HG03135 (cell line): ENCODE measurements at regions not wholly inside any gene's neighbourhood (a gene's known extent, or its start where the extent isn't known, plus 50 kb on each side); places are given as distances from the start of the nearest gene placed in this dataset.
"Not testable (repeated sequence)": the region's sequence is repeated elsewhere in the genome, so short reads cannot be mapped to it uniquely, and the experiment has no call there.

Experiments
- ATAC-seq: cut with Tn5 transposase; IDR thresholded peaks from one replicate; pipeline ENCODE4 v1.9.1; 2021; ENCODE audit warnings: mild to moderate bottlenecking, moderate library complexity; ENCODE audit not compliant: unreplicated experiment

DNA sequence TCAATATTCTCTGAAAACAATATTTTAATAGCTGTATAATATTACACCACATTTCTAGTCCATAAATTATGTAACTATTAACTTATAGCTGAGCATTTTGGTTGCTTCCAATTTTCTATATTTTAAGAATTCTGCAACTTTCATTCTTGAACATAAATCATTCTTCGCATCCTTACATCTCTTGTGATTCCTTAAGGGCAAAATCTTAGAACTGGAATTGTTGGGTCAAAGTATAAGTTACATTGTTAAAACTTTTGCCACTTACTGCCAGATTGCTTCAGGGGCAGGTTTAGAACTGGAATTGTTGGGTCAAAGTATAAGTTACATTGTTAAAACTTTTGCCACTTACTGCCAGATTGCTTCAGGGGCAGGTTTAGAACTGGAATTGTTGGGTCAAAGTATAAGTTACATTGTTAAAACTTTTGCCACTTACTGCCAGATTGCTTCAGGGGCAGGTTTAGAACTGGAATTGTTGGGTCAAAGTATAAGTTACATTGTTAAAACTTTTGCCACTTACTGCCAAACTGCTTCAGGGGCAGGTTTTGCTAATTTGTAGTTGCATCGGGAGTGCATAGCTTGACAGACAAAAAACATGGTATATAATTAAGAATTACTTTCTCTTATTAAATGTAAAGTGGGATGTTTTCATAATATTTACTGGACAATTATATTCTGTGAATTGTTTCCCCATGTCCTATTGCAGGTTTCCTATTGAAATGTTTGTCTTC lies 179.9 kb upstream of the OR13F1 start:
- not testable (repeated sequence) for ATAC-seq

DNA sequence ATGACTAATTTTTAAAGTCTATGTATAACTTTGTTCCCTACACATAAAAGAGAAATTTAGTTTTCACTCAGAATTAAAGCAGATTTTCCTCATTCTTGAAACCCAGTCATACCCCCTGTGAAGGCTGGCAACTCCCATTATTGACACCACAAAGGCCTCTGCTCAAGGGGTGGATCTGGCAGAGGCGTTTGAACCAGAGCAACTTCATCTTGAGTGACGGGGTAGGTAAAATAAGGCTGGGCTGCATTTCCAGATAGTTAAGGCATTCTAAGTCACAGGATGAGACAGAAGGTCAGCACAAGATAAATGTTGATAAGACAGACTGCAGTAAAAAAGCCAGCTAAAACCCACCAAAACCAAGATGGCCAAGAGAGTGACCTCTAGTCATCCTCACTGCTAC lies 177.2 kb upstream of the OR13F1 start:
- ATAC-seq, result no peak

DNA sequence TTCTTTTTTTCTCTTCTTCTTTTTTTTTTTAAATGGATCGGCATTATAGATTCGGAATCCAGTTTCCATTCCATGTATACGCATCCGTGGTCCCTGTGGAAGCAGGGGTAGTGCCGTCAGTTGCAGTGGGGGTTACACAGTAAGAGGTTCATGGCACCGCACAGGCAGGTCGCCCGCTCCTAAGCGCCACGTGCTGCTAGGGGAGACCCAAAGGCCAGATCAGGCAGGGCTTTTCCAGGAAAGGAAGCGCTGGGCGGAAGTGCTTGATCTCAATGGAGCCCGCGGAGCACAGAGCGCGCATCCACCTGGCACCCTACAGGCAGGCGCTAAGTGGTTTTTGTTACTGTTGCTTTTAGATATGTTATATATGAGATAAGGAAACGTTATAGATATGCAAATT lies 174.8 kb upstream of the OR13F1 start:
- no peak for ATAC-seq

DNA sequence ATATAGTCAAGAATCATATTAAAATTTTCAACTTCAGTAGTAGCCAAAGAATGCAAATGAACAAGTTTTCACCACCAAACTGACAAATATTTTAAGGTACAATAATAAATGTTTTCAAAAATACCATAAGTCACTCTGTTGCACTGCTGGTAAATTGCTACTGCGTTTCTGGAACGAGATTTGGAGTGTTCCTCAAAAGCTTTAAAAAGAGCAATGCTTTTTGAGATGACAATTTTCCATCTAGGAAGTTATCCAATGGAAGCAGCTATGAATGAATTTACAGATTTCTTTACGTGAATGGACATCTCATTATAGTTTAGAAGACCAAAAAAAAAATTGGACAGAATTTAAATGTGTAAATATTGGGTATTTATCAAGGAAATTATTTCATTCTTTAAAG lies 173.2 kb upstream of the OR13F1 start:
- ATAC-seq, result no peak

DNA sequence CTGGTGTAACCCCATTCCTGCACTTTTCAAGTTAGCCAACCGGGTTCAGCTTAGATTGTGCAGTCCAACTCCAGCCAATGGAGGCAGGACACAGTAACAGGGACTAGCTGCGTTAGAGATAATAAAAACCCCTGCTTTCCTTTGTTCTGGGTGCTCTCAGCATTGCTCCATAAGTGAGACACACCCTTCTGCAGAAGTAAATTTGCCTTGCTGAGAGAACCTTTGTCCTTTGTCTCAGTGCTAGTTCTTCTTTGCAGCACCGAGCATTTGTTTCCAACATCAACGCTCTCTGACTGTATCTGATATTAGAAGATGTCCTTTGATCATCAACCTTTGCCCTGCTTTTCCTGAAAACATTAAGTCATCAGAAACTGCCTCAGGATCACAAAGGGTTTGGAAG lies 169.5 kb upstream of the OR13F1 start:
- ATAC-seq, result no peak

DNA sequence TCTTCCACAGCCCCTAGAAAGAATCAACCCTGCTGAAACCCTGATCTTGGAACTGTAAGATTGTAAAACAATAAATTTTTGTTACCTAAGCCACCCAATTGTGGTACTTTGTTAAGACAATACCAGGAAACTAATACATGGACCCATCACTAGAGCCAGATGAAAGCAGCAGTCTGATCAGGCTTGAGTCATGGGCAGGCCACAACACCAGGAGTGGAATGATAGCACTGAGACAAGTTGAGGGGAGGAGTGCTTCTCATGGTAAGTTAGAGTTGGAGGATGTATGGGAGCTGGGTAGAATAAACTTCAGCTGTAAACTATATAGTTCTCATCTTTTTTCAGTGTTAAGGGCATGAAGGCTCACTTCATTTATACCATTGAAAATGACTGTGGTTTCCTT lies 164.4 kb upstream of the OR13F1 start:
- no peak for ATAC-seq

DNA sequence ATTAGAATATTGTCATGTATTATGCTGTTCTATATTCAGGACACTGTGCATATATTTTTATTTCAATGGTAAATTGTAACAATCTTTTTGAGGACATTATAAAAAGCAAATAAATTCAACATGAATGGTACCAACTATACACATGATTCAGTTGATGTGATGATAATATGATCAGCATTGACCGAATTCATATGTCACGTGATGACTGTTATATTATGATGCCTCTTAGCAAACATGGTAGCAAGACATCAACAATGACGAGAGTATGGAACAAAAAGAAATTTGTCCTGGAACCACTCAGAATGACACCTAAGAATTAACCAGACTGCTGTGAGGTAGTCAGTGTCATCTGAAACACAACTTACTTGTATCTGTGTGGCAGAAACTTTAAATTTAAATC lies 161.5 kb upstream of the OR13F1 start:
- ATAC-seq, result no peak

DNA sequence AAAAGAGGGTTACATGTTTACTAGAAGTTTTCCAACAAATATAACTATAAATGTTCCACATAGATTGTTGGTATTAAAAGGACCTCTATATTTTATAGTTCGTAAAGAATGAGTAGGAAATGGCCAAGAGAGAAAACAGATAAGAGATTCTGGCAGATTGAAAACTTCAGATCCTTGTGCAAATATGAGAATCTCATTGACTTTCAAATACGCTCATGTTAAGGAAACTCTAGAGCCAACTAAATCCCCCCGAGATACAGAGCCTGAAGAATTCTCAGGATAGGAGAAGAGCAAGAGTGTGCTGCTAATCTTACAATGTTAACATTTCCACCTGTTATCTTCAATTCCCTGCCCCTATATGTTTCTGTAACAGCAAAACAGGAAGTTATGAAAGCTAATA lies 159.0 kb upstream of the OR13F1 start:
- ATAC-seq, result no peak

DNA sequence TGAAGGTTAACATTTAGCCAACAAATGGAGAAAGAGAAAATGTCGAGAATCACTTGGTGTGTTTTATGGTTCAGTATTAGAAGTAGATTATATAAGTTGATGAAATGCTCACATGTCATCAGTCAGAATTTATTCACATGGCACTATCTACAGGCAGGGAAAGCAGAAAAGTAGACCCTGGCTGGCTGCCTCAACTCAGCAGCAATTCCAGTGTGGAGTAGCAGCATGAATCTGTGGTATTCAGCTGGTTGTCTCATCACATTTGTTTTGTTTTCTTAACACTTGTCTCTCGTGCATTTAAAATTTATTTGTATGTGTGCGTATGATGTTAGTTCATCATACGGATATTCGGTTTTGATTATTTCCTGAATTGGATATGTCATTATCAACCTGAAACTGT lies 153.5 kb upstream of the OR13F1 start:
- no peak for ATAC-seq

DNA sequence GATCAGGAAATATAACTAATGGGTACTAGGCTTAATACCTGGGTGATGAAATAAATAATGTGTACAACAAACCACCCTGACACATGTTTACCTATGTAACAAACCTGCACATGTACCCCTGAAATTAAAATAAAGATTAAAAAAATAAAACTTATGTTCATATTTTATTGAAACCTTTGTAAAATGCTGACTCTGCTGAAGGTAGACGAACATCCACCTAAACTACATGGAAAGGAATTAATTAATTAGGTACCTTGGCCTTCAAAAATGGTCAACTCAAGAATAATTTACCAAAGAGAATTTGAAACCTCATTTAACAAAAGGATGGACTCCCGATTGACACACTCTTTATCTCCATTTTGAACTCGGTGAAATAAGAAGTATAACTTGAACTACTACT lies 152.3 kb upstream of the OR13F1 start:
- ATAC-seq, result no peak

DNA sequence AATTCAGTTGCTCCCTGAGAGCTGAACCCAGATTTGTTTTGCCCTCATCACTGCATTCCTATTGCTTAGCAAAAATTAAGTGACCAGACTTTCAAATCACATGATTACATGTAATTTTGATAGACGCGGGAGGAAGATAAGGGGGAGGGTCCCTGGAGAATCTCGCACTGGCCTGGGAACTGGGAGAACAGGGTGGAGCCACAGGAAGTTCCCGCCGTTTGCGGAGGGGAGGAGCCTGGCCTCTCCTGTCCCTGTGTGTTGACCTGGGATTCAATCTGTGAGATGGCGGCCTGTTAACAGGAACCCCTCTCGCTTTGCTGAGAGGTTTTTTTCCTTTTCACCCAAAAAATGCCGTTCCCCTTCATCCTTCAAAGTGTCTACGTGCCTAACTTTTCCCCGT lies 142.9 kb upstream of the OR13F1 start:
- no peak for ATAC-seq

DNA sequence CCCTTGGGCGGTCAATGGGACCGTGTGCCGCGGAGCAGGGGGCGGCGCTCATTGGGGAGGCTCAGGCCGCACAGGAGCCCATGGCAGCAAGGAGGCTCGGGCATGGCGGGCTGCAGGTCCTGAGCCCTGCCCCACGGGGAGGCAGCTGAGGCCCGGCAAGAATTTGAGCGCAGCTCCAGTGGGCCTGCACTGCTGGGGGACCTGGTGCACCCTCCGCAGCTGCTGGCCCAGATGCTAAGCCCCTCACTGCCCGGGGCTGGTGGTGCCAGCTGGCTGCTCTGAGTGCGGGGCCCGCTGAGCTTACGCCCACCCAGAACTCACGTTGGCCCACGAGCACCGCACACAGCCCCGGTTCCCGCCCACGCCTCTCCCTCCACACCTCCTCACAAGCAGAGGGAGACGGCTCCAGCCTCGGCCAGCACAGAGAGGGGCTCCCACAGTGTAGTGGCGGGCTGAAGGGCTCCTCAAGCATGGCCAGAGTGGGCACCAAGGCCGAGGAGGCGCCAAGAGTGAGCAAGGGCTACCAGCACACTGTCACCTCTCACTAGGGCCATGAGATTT lies 141.1 kb upstream of the OR13F1 start:
- ATAC-seq, result no peak

DNA sequence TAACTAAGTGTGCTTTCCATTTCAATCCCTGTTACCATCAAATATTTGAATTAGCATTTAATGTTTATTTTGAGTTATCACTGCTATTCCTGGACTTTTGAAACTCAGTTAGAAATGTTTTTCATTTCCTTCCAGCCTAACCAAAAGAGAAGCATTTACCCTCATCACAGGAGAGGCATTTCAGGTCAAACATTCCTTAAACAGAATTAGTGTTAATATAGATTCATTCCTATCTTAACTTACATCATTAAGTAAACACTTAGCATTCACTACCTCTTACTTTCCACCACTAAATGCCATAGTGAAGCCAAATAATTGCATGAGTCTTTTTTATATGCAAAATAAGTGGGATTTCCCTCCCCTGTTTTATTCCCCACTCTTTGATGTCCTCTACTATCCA lies 136.6 kb upstream of the OR13F1 start:
- no peak for ATAC-seq

DNA sequence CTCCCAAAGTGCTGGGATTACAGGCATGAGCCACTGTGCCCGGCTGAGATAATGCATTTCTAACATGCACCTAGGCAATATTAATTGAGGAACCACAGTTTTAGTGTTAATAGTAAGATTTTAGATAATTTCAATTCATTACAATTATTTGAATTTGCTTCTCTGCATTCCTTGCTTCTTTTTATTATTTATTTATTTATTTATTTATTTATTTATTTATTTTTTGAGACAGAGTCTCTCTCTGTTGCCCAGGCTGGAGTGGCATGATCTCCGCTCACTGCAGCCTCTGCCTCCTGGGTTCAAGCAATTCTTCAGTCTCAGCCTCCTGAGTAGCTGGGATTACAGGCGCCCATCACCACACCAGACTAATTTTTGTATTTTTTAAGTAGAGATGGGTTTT lies 135.7 kb upstream of the OR13F1 start:
- not testable (repeated sequence) for ATAC-seq

DNA sequence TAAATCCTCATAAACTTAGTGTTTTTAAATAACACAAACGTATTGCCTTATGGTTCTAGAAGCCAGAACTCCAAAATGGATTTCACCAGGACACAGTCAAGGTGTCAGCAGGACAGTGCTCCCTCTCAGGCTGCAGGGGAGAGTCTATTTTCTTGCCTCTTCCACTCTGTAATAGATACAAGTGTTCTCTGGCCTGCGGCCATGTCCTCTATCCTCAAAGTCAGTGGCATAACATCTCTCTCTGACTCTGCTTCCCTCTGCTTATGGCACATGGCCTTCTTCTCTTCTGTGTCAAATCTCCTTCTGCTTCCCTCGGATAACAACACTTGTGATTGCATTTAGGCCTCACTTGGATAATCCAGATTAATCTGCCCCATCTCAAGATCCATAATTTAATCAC lies 129.4 kb upstream of the OR13F1 start:
- ATAC-seq, result no peak

DNA sequence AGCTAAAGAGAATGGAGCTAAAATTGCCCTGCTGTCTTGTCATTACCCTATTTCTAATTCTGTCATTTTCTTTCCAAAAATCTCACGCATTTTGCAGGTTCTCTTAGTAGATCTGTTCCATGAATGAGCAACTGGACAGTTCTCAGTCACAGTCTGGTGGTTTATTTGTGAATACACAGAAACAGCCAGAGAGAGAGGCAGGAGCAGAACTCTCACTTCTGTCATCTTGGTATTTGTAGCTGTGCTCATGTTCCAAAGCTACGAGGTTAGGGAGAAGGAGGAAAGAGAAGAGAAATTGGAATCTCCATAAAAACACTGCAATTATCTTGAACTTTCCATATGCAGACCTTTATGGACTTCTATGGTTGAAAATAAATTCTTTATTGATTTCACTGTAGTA lies 118.0 kb upstream of the OR13F1 start:
- ATAC-seq, result peak; percentile 14

DNA sequence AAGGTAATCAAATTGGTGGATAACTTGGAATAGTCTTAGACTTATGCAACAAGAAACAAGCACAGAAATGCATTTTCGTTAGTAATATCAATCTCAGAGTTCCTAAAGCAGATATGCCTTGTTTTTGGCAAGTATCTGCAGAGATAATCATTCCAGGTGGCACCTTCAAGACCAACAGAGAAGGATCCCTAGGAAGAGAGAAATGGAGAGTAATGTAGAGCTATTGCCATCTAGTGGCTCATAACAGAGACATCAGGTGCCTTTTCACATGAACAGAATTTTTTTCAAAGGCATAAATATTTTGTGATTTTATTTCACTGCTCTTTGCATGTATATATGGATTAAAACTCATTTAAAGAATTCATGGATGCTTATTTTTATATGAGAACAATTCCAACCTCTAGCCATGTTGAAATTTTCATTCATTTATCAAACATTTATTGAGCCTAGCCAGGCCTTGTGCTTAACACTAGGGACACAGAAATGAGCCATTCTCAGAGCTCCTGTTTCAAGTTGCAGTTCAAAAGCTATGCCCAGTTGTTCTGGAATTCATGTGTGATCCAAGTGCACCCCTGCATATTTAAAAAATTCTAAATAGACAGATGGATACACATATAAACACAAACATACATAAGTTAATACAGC lies 117.5 kb upstream of the OR13F1 start:
- peak; percentile 59 for ATAC-seq

DNA sequence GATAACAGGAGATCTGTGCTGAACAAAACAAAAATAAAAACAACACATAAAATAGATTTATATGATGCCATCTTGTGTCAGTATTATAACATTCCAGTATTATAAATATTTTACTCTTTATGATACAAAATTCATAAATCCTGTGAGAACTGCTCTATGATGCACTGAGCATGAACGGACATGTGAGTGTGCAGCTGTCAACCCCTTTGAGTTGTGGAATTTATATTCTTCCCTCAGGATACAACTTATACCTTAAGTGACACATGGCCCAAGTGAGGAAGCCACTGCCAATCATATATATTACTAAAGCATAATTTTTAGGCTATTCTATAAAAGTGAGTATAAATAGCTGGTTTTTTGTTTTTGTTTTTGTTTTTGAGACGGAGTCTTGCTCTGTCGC lies 116.0 kb upstream of the OR13F1 start:
- no peak for ATAC-seq

DNA sequence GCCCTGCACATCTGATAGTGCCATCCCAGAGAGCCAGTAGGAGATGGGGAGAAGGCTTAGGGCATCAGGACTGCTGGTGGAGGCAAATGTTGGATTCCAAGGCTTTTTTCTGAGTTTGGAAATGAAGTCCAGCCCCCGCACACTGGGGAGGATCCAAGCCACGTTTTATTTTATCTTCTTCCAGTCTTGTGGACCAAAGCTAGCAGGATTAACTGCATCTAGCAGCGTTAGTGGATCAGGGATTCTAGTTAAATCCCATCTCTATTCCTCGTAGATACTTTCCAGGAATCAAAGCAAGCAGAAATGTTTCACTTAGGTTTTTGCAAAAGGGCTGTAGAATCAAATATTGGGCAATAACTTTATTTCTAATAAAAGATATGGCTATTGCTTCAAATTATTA lies 114.7 kb upstream of the OR13F1 start:
- no peak for ATAC-seq

DNA sequence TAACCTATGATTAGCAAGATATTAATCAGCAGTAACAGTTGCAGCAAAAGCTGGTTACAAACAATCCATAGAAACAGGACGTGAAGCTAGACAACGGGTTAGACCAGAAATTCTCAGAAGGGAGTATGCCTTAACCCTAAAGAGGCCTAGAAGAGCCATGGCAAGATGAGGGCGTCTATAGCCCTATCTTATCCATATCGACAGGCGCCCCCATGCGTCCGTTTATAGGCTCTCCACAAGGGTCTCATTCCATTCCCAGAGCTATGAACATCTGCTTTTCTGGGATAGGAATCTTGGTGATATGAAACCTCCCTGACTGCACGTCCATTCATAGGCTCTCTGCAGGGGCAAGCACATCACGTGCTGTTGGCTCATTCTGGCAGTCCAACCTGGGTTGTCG lies 109.2 kb upstream of the OR13F1 start:
- ATAC-seq, result not testable (repeated sequence)

DNA sequence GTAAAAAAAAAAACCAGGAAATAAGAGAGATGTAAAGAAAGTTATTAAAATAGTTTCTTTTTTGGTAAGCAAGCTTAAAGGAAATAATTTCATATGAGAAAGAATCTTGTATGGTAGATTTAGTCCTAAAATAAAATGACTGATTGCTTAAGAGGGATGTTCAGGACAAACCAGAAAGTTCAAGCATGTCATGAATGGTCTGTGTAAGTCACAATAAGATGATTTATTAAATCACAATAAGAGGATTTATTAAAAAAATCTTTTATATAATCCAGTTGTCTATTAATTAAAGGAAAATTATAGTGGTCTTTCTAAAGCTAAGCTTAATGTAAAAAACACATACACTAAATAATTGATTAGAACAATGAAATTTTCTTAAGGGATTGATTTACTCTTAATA lies 91.8 kb upstream of the OR13F1 start:
- no peak for ATAC-seq

DNA sequence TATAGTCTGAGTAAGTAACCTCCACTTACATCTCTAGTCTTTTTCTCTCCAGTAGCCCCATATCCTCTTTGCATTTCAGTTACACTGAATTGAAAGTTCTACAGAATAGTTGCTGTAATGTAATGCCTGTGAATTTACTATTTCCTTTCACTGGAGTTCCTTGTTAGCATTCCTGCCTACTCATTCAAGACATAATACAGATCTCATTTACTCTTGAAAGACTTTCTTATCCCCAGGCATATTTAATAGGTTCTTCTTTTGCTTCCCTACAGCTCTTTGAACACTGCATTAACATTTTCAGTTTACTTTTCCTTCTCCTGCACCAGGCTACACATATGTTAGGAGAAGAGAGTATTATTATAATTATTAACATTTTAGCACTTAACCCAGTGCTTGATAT lies 87.6 kb upstream of the OR13F1 start:
- no peak for ATAC-seq

DNA sequence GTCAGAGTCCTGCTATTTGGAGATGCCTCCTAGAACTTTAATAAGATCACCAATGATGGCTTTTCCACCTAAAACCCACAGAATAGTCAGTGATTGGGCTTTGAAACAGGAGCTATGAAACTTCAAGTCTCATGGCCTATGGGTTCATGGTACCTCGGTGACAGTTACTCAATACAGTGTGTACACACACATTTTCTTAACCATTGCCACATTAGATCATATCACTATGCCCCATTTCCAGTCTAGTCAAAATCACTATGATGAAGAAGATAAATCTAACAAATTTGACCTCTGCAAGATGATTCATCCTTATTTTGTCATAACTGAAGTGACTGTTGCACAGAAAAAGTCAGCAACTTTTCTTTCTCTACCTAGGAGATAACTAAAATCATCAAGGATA lies 86.8 kb upstream of the OR13F1 start:
- no peak for ATAC-seq
